ENCODE measurements at regions not wholly inside any gene's neighbourhood (a gene's known extent, or its start where the extent isn't known, plus 50 kb on each side); places are given as distances from the start of the nearest gene placed in this dataset.

- FAIRE-seq (no peak), DNase-seq (ENCODE audit: insufficient read length, low spot score) (no peak)
Observed at GRCh38 chr12:93100610-93101009, 171.5 kb upstream of the EEA1 start.

GRCh38 chr12:93101367-93101766 lies 172.3 kb upstream of the EEA1 start:
- DNase-seq (ENCODE audit: insufficient read length, low spot score): no peak
- no peak for FAIRE-seq

GRCh38 chr12:93102312-93102711 lies 173.2 kb upstream of the EEA1 start:
- no peak for FAIRE-seq
- DNase-seq (ENCODE audit: insufficient read length, low spot score): no peak

GRCh38 chr12:93102744-93103143 lies 173.6 kb upstream of the EEA1 start:
- FAIRE-seq: no peak
- DNase-seq (ENCODE audit: insufficient read length, low spot score): no peak

DNA sequence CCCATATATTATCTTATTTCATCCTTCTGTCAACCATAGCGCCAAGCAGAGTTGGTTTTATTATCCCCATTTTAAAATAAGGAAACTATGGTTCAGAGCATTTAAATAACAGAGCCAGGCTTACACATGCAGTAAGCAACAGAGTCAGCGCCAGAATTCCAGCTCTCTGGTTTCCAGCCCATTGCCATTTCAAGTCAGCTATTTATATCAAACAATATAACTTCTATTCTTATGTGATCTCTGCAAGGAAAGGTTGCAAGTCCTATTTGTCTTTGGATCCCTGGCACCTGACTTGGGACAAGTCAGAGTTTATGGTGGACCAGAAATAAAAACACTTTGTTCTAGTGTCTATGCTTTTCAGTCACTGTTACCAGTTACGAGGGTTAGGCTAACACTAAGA lies 174.1 kb upstream of the EEA1 start:
- no peak for FAIRE-seq

DNA sequence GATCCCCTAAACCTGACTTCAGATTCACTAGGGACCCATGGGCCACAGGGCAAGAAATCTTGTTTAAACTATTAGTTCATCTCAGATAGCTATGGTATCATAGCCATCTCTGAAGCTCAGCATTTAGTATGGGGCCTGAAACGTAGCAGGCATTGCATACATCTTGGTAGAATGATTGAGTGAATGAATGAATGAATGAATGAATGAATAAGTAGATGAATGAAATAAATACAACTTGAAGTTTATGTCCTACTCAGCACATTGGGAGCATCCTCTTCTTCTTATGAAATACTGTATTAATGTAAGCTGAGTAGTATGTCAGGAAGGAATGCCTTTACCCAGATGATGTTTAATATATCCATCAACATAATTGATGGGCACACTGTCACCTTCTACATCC lies 175.4 kb upstream of the EEA1 start:
- no peak for FAIRE-seq
- DNase-seq (ENCODE audit: insufficient read length, low spot score): no peak

More for the DNA sequence above, 174.1 kb upstream of the EEA1 start:
- no peak for DNase-seq (ENCODE audit: insufficient read length, low spot score)

GRCh38 chr12:93106910-93107309 lies 177.8 kb upstream of the EEA1 start:
- no peak for DNase-seq (ENCODE audit: insufficient read length, low spot score)
- no peak for FAIRE-seq

DNA sequence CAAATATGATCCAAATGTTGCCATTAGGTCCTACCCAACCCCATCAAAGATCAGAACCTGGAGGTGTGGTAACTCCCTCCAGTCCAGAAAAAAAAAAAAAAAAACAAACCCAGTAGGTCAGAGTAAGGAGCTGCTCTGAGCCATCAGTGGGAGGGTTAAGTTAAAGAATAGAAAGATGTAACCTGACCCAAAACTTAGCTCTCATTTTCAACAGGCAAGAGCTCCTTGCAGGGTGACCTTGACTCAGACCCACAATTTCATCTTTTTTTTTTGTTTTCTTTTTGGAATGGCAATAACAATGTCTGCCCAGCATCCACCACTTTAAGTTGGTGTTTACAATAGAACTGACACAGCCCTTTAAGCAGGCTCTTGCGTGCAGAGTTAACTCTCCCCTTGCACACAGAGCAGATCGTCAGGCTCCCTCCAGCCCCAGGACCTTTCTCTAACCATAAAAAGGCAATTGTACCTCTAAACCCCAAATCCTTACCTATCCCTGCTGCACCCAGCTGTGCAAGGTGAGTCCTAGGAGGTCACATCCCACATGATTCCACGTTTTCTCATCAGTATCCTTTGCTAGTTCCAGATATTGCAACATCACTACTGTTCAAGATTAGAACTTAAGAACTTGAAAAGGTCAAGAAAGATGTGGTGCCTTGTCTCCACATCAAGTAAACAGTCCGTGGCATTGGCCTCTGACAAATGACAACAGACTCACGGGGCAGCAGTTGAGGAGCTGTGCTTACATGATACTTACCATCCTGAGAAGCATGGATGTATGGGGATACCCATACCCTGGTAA lies 178.6 kb upstream of the EEA1 start:
- DNase-seq (ENCODE audit: insufficient read length, low spot score): no peak
- FAIRE-seq: no peak

- FAIRE-seq (no peak), DNase-seq (ENCODE audit: insufficient read length, low spot score) (no peak)
Observed at GRCh38 chr12:93108985-93109384, 179.9 kb upstream of the EEA1 start.

DNA sequence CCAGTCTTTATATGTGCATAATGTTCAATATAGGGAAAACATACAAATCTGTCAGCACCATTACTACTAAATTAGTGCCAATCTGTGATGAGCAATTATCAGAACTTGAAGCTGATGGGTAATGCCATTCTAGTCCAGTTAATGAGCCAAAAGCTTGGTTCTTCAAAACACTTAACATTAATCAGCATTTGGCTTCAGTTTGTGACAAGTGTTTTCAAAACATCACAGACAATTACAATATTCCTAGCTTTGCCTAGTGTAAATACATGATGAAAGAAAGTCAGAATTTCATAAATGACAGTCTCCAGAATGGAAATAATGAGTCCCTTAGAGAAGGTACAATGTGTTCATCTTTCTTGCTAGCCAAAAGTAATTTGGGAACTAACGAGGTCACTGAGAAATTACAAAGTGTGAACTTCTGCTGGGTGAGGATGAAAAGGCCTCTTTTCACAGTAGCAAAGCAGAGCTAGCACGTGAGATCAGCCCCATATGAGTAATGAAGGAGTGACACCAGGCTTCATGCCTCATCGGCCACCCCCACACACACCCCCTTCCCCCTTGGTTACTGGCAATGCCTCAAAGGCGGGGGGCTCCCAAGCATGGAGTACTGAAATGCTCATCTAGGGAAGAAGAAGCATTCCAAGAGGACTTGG lies 180.6 kb upstream of the EEA1 start:
- DNase-seq (ENCODE audit: insufficient read length, low spot score) (no peak), FAIRE-seq (no peak)

DNA sequence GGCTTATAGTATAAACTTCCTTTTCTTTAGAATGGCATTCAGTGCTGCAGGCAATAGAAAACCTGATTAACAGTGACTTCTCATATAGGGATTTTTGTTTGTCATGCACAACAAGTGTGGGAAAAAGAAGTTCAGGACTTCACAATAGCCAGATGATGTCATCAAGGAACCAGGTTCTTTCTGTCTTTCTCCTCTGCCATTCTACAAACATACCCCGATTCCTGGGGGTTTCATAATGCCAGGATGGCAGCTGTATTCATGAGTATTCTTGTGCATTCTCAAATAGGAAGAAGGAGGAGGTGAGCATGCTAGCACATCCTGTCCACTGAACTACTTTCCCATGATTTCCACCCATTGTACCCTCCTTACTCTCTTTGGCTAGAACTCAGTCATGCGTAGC lies 182.7 kb upstream of the EEA1 start:
- DNase-seq (ENCODE audit: insufficient read length, low spot score): no peak
- no peak for FAIRE-seq

DNA sequence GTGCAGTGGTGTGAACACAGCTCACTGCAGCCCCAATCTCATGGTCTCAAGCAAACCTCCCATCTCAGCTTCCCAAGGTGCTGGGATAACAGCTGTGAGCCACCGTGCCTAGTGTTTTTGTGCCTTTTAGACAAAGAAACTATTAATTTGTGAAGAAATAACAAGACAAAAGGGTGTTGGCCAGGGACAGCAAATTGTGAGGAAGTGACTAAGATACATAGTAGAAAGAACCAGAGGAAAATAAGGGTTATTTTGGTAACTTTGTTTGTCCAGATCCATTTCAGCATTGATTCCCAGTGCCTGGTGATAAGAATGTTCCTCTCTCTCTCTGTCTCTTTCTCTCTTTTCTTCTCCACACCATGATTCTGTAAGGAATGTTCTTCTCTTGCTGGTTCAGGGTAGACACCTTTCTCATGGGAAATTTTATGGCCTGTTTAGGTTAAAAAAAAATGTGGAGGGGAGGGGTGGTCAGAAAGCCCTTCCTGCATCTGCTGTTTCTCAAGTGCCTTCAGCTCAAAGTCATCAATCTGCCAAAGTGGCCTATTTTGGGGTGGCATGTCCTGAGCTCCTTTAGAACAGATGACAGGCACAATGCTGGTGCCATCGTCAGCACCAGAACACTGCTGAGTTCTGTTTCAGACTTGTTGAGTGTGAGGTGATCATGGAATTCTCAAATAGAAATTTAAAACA lies 184.4 kb upstream of the EEA1 start:
- DNase-seq (ENCODE audit: insufficient read length, low spot score): no peak
- no peak for FAIRE-seq

- FAIRE-seq (no peak), DNase-seq (ENCODE audit: insufficient read length, low spot score) (no peak)
Observed at GRCh38 chr12:93115198-93115601, 186.1 kb upstream of the EEA1 start.

DNA sequence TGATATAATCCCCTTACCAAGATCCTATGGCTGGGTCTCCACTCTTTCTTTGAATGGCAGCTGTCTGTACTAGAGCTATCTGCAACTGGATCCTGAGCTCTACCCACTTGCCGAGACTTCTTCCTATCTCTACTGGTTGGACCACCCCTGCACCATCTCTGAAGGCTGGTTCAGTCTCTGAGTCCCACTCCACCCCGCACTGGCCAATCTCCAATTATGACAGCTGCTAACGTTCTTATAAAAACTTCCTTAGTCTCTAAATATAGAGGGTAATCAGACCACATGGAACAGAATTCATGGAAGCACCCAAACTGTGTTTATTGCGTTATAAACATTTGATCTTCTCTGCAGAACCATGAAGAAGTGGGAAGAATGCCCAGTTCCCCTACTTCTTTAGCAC lies 186.6 kb upstream of the EEA1 start:
- DNase-seq (ENCODE audit: insufficient read length, low spot score): no peak
- FAIRE-seq: no peak

- FAIRE-seq: no peak
- DNase-seq (ENCODE audit: insufficient read length, low spot score): no peak
Observed at GRCh38 chr12:93116632-93117031, 187.5 kb upstream of the EEA1 start.

GRCh38 chr12:93121729-93122488 lies 192.8 kb upstream of the EEA1 start:
- DNase-seq (ENCODE audit: insufficient read length, low spot score): no peak

GRCh38 chr12:93122569-93123091 lies 193.5 kb upstream of the EEA1 start:
- FAIRE-seq: no peak

More at GRCh38 chr12:93121729-93122488, 192.8 kb upstream of the EEA1 start:
- no peak for FAIRE-seq

DNA sequence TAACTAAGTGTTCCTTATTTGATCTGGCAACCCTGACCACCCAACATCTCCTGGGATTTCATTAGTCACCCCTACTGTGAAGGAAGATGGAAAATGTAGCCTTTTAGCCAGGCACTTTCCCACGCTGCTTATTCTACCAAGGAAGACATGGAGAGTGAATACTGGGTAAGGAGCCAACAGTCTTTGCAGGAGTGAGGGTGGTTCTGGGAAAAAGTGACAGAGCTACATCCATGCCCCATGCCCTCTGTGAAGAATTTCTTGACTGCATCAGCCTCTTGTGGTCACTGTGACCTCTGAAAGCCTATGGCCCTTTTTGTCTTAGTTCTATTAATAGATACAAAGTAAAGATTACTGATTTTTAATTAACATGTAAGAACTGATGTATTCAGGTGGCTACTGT lies 196.0 kb upstream of the EEA1 start:
- DNase-seq (ENCODE audit: insufficient read length, low spot score) (no peak), FAIRE-seq (no peak)

More at GRCh38 chr12:93122569-93123091, 193.5 kb upstream of the EEA1 start:
- no peak for DNase-seq (ENCODE audit: insufficient read length, low spot score)

- DNase-seq (ENCODE audit: insufficient read length, low spot score) (no peak), FAIRE-seq (no peak)
Observed at GRCh38 chr12:93126069-93126474, 197.0 kb upstream of the EEA1 start.

DNA sequence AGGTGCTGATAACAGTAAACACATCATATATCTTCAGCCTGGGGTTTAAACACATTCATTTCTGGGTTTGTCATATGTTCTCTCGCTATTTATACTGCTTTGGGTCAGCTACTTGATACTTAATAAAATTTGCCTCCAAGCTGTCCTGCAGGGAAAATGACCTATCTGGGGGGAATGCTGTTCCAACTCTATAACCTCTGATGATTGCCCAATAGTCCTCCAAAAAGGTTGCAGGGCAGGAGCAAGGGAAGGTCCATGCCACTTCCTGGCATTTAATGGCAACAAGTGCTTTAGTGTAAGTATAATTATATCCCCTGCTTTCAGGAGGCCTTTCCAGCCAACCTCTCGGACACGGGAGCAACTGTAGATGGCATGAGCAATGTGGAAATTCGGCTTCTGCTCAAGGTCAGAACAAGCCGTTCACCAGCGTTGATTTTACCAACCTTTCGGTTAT lies 198.0 kb upstream of the EEA1 start:
- FAIRE-seq: no peak
- no peak for DNase-seq (ENCODE audit: insufficient read length, low spot score)
